ENCODE measurements at regions not wholly inside any gene's neighbourhood (a gene's known extent, or its start where the extent isn't known, plus 50 kb on each side); places are given as distances from the start of the nearest gene placed in this dataset.

GRCh38 chr3:177812492-177812891 is 615.2 kb upstream of the TBL1XR1 start:
- Histone ChIP-seq H3K79me2 (ENCODE audit: control insufficient read depth in 1 of 2, insufficient read depth in 2 of 2, low read length in 2 of 2) (no peaks in the 10 kb centered on the region), H3K9ac (replicated peaks in 1 of 4; ENCODE audit: extremely low read depth in 1 of 4, low read depth in 3 of 4, low read length in 3 of 4) (no peak overlapping the region), H4K20me1 (replicated peaks in 1 of 2; ENCODE audit: control insufficient read depth in 1 of 2, insufficient read depth in 2 of 2, low read length in 2 of 2) (no peaks in the 10 kb centered on the region), H3K4ac (replicated peaks; ENCODE audit: insufficient read length, low read depth, low read length) (no peak overlapping the region), H3K36me3 (ENCODE audit: control insufficient read depth in 2 of 4, insufficient read depth in 4 of 4, low read length in 3 of 4) (no peaks in the 10 kb centered on the region), H3K79me1 (ENCODE audit: low read depth, low read length) (no peaks in the 10 kb centered on the region), H2BK15ac (ENCODE audit: low read length) (no peak overlapping the region), H2BK20ac (ENCODE audit: low read length) (no peak overlapping the region), H3K4me2 (ENCODE audit: insufficient read depth in 1 of 2, low read depth in 2 of 2, low read length in 2 of 2) (no peak overlapping the region), H3K4me3 (ENCODE audit: extremely low read depth in 1 of 4, insufficient read depth in 2 of 4, low read depth in 3 of 4, low read length in 4 of 4) (no peak overlapping the region), H2BK12ac (ENCODE audit: low read depth, low read length) (no peak overlapping the region), H4K5ac (ENCODE audit: insufficient read length, low read depth, low read length) (no peak overlapping the region), H3K9me3 (ENCODE audit: insufficient read depth in 2 of 2, low read depth in 1 of 2, low read length in 1 of 2) (peaks cover 0 to 6% of the 10 kb centered on the region in 2 experiments; a peak in 1 of 4 replicates), H2BK5ac (ENCODE audit: low read depth, low read length) (no peak overlapping the region), H3K27ac (ENCODE audit: low read depth, low read length) (no peak overlapping the region), H3K23me2 (ENCODE audit: low read depth, low read length) (no peaks in the 10 kb centered on the region), H3K14ac (ENCODE audit: insufficient read length) (no peak overlapping the region), H3K4me1 (replicated peaks in 1 of 4; ENCODE audit: control insufficient read depth in 3 of 4, insufficient read depth in 4 of 4, low read length in 3 of 4) (no peaks in the 10 kb centered on the region), H3K18ac (ENCODE audit: extremely low read depth, low read length) (no peak overlapping the region), H2AFZ (ENCODE audit: low read length) (no peak overlapping the region), H3K56ac (replicated peaks; ENCODE audit: insufficient read length, low read depth, low read length) (no peak overlapping the region), H4K8ac (ENCODE audit: extremely low read depth, insufficient read depth, low read length) (no peak overlapping the region), H4K91ac (replicated peaks; ENCODE audit: insufficient read length, low read length) (no peak overlapping the region), H3K27me3 (replicated peaks in 1 of 4; ENCODE audit: control insufficient read depth in 3 of 4, extremely low read depth in 1 of 4, insufficient read depth in 3 of 4, low read length in 3 of 4) (no peaks in the 10 kb centered on the region), H2BK120ac (replicated peaks; ENCODE audit: low read depth, low read length) (no peak overlapping the region), H3K23ac (ENCODE audit: insufficient read length) (no peak overlapping the region), H2AK5ac (ENCODE audit: low read depth, low read length) (no peak overlapping the region)
- POLR2A ChIA-PET (ENCODE audit: partially characterized antibody): no interaction called here
- no peak for DNase-seq (ENCODE audit: low read depth in 1 of 2, low spot score in 2 of 2)
- CTCF ChIA-PET (ENCODE audit: partially characterized antibody): interaction anchor here (1.3 kb wide), 1 partner anchor 9 kb away, joined by 3 read pairs; no protein-coding TSS in a partner anchor
- no peak for FAIRE-seq
- 89% methylated on average over 5 of the region's 5 CpGs; no CpG with 5 or more reads in 1 of the 2 experiments for WGBS, 2 experiments (ENCODE audit: extremely low coverage in 1 of 2, insufficient coverage in 1 of 2, insufficient read length in 1 of 2, insufficient replicate concordance in 2 of 2, low coverage in 1 of 2, low lambda C conversion rate in 2 of 2, missing lambda C conversion rate in 1 of 2)
- TF ChIP-seq PHF8 (conservative IDR thresholded peaks at IDR 0.05; ENCODE audit: low read depth, low read length) (no peak), NANOG (IDR thresholded peaks at IDR 0.05; ENCODE audit: insufficient read depth, low read depth, low read length, poor library complexity, severe bottlenecking) (no peak), KDM4A (IDR thresholded peaks at IDR 0.05; ENCODE audit: low read depth, low read length, severe bottlenecking) (no peak), ZNF274 (IDR thresholded peaks at IDR 0.05; ENCODE audit: borderline replicate concordance, extremely low read depth, low read length) (no peak), CBX5 (IDR thresholded peaks at IDR 0.05; ENCODE audit: low read depth, low read length) (no peak), CREB1 (IDR thresholded peaks at IDR 0.05) (no peak), USF2 (IDR thresholded peaks at IDR 0.05; ENCODE audit: low read length) (no peak), E2F6 (IDR thresholded peaks at IDR 0.05) (no peak), SP2 (IDR thresholded peaks at IDR 0.05; ENCODE audit: low read length) (no peak), SRF (IDR thresholded peaks at IDR 0.05; ENCODE audit: low read depth, low read length) (no peak), KDM5A (IDR thresholded peaks at IDR 0.05; ENCODE audit: low read length) (no peak), YY1 (IDR thresholded peaks at IDR 0.05; ENCODE audit: low read depth, low read length) (no peak), ASH2L (IDR thresholded peaks at IDR 0.05; ENCODE audit: low read length) (no peak)
